ENCODE measurements at regions not wholly inside any gene's neighbourhood (a gene's known extent, or its start where the extent isn't known, plus 50 kb on each side); places are given as distances from the start of the nearest gene placed in this dataset.

DNA sequence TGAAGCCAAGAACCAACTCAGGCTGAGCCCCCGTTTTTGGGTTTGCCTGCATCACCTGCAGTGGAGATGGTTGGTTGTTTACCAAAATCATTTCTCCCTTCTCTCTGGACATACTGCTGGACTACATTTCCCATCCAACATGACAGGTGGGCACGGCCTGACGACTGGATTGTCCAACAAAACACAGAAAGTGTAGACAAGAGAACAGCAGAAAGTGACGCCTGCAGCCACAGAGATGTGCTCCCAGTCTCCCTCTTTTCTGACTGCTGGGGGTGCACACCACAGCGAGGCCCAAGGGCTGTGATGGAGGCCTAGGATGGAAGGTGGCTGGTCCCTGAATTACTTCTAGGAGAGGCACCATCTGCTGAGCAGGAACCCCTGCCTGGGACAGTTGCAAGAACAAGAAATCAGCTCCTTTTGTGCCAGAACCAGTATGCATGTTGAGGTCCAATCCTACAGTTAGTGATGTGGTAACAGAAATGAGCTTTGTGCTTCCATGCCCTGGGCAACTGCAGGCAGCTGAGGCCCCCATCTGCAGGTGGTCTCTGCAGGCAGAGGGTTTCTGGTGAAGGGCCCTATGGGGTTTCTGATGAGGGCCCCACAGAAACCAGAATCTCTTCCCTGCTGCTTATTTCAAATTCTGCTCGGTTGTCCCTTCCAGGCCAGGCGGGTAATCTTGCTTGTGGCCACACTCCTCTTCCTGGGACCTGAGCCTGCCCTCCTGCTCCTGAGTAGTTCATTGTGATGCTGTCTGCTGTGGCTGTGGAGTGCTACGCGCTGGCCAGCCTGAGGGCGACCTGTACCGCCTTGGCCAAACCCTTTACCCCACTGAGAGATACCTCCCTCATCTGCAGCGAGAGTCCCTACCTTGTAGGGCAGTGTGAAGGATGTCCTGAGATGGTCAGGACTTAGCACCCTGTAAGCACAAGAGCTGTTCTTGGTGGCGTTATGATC lies 168.3 kb downstream of the ASB1 start:
- H3K27ac ChIP-seq (ENCODE audit: low read depth, low read length): no peak overlapping the region
- no peaks in the 10 kb centered on the region for H3K79me2 ChIP-seq (ENCODE audit: control insufficient read depth, insufficient read depth, low read length, unreplicated experiment)
- peaks cover 21% of the 10 kb centered on the region for H3K4me1 ChIP-seq (ENCODE audit: control insufficient read depth, insufficient read depth, low read length, unreplicated experiment)
- H2AFZ ChIP-seq (ENCODE audit: low read length, unreplicated experiment): no peak overlapping the region
- H3K36me3 ChIP-seq (ENCODE audit: insufficient read depth, low read length): no peaks in the 10 kb centered on the region
- no peak overlapping the region for H3K4me3 ChIP-seq (ENCODE audit: low read depth, low read length)
- no peaks in the 10 kb centered on the region for H3K27me3 ChIP-seq (ENCODE audit: insufficient read depth, low read length)

DNA sequence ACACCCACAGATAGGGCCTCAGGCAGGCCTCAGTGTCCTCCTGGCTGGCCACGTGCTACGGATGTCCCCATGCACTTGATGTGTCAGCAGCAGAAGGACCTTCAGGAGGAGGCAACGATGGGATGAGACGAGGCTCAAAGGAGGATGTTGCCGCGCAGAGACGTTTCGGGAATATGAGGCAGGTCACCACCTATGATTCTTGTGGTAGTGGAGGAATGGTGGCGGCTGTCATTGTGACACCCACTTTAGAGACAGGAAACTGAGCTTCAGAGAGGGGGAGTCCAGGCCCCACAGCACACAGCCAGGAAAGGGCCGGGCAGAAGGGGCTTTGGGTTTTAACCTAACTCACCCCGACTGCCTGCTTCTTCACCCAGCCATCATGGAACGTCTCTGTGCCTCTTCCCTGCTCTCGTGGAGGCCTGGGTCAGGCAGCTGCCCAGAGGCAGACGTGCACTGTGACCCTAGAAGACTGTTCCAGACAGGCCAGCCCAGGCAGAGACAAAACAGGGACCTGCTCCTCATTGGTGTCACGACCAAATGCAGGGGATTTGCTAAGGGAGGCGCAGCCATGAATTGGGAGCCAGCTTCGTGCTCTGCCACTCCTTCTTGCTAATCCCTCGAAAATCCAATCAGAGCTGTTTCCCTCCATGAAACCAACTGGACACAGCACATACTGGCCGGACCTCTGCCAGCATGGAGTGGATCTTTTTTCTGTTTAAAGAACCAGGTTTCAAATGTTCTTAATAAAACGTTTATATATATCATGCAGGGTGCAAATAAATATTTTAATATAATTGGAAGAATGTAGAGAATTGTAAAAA lies 169.2 kb downstream of the ASB1 start:
- H3K27me3 ChIP-seq (ENCODE audit: insufficient read depth, low read length): no peaks in the 10 kb centered on the region
- H3K27ac ChIP-seq (ENCODE audit: low read depth, low read length): no peak overlapping the region
- no peaks in the 10 kb centered on the region for H3K36me3 ChIP-seq (ENCODE audit: insufficient read depth, low read length)
- H3K4me3 ChIP-seq (ENCODE audit: low read depth, low read length): no peak overlapping the region
- H3K4me1 ChIP-seq (ENCODE audit: control insufficient read depth, insufficient read depth, low read length, unreplicated experiment): peaks cover 23% of the 10 kb centered on the region
- H2AFZ ChIP-seq (ENCODE audit: low read length, unreplicated experiment): no peak overlapping the region
- no peaks in the 10 kb centered on the region for H3K79me2 ChIP-seq (ENCODE audit: control insufficient read depth, insufficient read depth, low read length, unreplicated experiment)

DNA sequence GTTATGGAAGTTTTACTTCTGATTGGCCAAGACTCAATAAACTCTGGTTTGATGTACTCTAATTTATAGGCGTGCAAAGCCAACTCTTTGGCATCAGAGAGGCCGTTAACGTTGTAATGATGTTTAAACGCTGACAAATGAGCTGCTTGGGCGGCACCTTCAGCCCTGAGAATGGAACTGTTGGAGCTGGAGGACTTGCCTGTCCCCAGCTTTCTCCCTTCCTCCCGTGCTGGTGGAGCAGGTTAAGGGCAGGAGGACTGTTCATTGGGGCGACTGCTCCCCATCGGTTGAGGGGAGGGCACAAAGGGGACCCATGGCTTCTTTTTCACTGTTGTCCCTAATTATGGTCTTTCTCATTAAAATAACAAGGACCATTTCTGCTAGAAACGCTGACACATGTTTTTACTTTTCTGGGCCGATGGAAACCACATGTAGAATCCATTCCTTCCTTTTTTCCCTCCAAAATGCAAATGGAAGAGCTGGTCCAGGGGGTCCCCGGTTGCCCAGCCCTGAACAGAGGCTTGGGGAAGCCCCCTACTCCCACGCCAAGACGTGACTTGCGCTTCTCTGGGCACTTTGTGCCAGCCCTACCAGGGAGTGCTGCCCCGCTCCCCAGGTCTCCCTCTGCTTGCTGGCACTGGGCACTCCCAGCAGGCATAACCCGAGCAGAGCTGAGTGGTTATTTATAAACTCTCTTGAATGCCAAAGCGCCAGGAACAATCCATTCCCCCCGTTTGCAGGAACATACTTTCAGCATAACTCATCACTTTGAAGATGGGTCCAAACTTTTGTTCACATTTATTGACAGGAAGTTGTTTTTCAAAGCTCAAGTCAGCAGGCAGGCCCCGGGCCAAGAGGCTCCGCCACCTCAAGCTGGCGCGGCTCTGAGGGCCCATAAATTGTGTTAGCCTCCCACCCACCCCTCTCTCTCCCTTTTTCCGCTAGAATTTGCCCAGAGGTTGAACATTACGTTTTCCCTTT lies 170.1 kb downstream of the ASB1 start:
- Histone ChIP-seq H3K79me2 (ENCODE audit: control insufficient read depth, insufficient read depth, low read length, unreplicated experiment) (no peaks in the 10 kb centered on the region), H3K4me3 (ENCODE audit: low read depth, low read length) (no peak overlapping the region), H3K4me1 (ENCODE audit: control insufficient read depth, insufficient read depth, low read length, unreplicated experiment) (peaks cover 32% of the 10 kb centered on the region), H3K36me3 (ENCODE audit: insufficient read depth, low read length) (no peaks in the 10 kb centered on the region), H3K27ac (ENCODE audit: low read depth, low read length) (peak overlapping the region; percentile 68), H3K27me3 (ENCODE audit: insufficient read depth, low read length) (no peaks in the 10 kb centered on the region), H2AFZ (ENCODE audit: low read length, unreplicated experiment) (no peak overlapping the region)

DNA sequence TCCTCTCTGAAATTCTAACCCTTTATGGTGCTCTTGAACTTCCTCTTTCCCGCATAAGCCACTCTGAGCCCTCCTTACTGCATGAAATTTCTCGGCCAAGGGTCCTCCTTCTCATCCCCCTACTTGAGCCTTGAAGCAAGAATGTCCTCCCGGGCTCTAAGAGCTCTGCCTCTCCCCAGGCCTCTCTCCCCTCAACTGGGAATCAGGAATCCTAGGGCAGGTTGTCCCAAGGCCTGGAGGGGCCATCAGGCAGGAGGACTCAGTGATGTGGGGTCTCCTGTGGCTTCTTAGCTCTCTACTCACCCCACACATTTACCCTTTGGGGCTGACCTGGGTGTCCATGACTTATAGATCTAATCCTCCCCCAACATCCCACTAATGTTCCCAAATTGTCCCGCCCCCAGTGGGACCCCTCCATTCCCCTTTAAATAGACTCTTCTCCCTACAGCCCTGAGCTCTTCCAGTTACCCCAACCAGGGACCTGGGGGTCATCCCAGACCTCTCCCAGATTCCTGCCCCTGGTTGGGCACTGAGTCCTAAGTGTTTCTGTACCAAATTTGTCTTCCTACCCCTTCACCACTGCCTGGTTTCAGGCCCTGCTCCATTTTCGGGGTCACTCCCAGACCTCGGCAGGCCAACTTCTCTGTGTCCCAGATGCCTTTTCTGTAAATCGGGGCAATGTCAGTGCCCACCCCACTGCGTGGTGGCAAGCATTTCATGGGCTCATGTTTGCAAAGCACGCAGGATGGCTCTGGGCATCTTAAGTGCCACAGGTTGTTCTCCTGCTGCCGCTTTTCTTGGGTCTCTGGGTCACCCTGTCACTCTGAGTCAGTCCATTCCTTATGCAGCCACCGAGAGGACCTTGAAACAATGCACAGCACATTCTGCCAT lies 171.2 kb downstream of the ASB1 start:
- Histone ChIP-seq H3K36me3 (ENCODE audit: insufficient read depth, low read length) (no peaks in the 10 kb centered on the region), H3K27me3 (ENCODE audit: insufficient read depth, low read length) (no peaks in the 10 kb centered on the region), H3K4me3 (ENCODE audit: low read depth, low read length) (no peak overlapping the region), H3K4me1 (ENCODE audit: control insufficient read depth, insufficient read depth, low read length, unreplicated experiment) (peaks cover 42% of the 10 kb centered on the region), H3K79me2 (ENCODE audit: control insufficient read depth, insufficient read depth, low read length, unreplicated experiment) (no peaks in the 10 kb centered on the region), H2AFZ (ENCODE audit: low read length, unreplicated experiment) (peak overlapping the region; percentile 30), H3K27ac (ENCODE audit: low read depth, low read length) (peak overlapping the region; percentile 68)

DNA sequence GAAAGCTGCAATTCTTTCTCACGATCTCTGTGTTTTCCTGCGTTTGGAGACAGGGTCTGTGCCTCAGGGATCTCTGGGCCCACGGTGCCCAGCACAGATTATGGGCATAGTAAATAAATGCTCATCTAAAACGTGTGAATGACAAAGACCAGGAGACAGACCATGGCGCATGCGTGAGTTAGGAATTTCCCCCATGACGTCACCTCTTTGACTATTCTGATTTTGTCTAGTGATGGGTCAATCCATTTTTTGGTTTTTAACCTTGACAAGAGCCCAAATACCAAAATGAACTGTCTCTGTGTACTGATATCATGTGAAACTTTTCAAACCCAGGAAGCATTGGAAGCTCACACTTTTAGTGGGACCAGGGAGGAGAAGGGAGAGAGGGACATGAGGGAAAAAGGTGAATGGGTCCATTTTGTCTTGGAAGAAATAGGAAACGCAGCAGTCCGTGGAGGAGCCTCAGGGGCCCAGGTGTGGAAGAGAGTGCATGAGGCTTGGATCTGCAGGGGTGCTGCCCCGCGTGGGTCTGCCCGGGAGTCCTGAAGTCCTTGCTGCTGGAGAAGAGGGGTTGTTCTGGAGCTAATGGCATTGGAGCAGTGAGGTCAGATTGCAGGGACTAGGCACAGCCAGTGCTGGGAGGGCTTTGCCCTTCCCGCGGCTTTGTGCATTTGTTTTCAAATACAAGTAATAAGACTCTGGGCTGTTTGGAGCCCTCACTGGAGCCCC lies 172.2 kb downstream of the ASB1 start:
- Histone ChIP-seq H3K36me3 (ENCODE audit: insufficient read depth, low read length) (no peaks in the 10 kb centered on the region), H2AFZ (ENCODE audit: low read length, unreplicated experiment) (no peak overlapping the region), H3K27ac (ENCODE audit: low read depth, low read length) (no peak overlapping the region), H3K79me2 (ENCODE audit: control insufficient read depth, insufficient read depth, low read length, unreplicated experiment) (no peaks in the 10 kb centered on the region), H3K4me1 (ENCODE audit: control insufficient read depth, insufficient read depth, low read length, unreplicated experiment) (peaks cover 44% of the 10 kb centered on the region), H3K27me3 (ENCODE audit: insufficient read depth, low read length) (no peaks in the 10 kb centered on the region), H3K4me3 (ENCODE audit: low read depth, low read length) (no peak overlapping the region)

DNA sequence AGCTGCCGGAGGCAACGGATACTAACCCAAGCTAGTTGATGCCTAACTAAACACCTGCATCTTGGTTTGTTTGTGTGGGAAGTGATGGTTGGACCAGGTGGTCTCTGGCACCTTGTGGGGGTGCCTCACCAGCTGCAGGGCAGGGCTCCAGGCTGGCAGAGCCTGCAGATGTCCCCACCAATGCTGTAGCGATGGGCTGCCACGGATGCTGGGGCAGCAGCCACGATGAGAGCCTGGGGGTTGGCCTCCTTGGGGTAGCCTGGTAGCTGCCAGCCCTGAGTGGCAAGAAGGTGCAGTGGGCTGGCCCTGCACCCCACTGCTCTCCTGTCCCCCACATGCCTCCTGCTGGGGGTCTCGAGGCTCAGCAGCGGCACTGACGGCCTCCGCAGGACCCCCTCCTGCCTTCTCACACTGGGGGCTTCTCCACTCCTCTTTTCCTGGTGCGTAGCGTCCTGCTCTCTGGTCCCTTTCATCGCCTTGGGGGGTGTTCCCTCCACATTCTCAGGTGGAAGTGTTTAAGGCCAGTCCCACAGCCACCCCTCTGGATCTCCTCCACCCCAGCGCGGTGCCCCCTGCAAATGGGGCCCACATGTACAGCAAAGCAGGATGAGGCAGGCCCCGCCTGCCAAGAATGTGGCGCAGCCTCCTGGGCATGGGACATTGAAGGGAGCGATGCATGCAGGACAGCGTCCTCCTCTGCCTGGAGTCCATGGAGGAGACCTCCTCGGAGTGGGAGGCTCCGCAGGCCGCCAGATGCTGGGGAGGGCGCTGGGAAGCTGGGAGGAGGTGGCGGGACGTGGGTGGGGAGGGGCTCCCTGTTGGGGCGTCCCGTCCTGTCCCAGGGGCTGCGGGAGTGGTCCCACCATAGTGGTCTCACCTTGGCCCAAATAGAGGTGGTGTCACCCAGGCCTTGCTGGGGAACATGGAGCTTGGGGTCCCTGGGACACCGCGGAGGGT lies 173.1 kb downstream of the ASB1 start:
- H3K27me3 ChIP-seq (ENCODE audit: insufficient read depth, low read length): no peaks in the 10 kb centered on the region
- H3K79me2 ChIP-seq (ENCODE audit: control insufficient read depth, insufficient read depth, low read length, unreplicated experiment): no peaks in the 10 kb centered on the region
- H3K27ac ChIP-seq (ENCODE audit: low read depth, low read length): no peak overlapping the region

DNA sequence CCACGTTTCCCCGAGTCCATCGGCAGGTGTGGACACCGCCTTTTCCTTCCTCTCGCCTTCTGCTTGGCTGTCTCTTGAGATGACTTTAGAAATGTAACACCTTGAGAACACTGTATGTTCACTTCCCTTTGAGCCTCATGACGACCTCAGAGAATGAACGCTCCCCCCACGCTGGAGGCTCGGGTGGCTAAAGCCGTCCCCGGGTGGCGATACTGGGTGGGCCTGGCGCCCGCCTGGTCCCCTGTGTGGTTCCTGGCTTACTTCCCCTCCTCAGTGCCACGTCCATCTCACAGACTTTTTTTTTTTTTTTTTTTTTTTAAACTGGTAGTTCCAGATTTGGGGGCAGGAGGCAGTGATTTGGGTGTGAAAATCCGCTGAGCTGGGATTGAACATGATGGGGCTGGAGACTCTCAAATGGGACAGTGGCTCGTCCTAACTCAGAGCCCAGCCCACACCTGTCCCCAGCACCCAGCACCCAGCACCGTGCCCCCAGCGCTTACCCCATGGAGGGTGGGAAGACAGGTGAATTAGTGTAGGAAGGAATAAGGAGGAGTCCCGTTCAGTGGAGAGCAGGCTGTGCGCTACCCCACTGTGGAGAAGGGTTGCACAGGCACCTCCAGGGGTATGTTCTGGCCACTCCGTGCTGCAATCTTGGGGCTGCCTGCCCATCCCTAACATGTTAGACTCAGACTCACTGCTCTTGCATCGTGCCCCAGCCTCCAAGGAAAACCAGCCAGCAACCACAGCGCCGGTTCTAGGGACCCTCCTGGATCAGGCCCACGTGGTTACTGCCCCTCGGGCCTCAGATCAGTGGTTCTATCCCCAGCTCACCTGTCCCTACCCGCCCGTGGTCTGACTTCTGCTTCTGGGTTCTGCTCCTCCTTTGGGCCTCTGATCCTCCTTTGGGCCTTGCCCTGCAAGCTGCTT lies 174.0 kb downstream of the ASB1 start:
- Histone ChIP-seq H3K4me3 (ENCODE audit: low read depth, low read length) (peak overlapping the region; percentile 17; the same call in 1 of the 2 replicates), H3K36me3 (ENCODE audit: insufficient read depth, low read length) (no peaks in the 10 kb centered on the region), H3K4me1 (ENCODE audit: control insufficient read depth, insufficient read depth, low read length, unreplicated experiment) (peaks cover 44% of the 10 kb centered on the region), H3K27me3 (ENCODE audit: insufficient read depth, low read length) (no peaks in the 10 kb centered on the region), H3K27ac (ENCODE audit: low read depth, low read length) (peak overlapping the region; percentile 65), H3K79me2 (ENCODE audit: control insufficient read depth, insufficient read depth, low read length, unreplicated experiment) (no peaks in the 10 kb centered on the region), H2AFZ (ENCODE audit: low read length, unreplicated experiment) (no peak overlapping the region)

More for the DNA sequence above, 173.1 kb downstream of the ASB1 start:
- Histone ChIP-seq H3K36me3 (ENCODE audit: insufficient read depth, low read length) (no peaks in the 10 kb centered on the region), H3K4me1 (ENCODE audit: control insufficient read depth, insufficient read depth, low read length, unreplicated experiment) (peaks cover 44% of the 10 kb centered on the region), H2AFZ (ENCODE audit: low read length, unreplicated experiment) (no peak overlapping the region), H3K4me3 (ENCODE audit: low read depth, low read length) (no peak overlapping the region)

All from ACC112 (cell line).